ENCODE measurements at regions not wholly inside any gene's neighbourhood (a gene's known extent, or its start where the extent isn't known, plus 50 kb on each side); places are given as distances from the start of the nearest gene placed in this dataset.

DNA sequence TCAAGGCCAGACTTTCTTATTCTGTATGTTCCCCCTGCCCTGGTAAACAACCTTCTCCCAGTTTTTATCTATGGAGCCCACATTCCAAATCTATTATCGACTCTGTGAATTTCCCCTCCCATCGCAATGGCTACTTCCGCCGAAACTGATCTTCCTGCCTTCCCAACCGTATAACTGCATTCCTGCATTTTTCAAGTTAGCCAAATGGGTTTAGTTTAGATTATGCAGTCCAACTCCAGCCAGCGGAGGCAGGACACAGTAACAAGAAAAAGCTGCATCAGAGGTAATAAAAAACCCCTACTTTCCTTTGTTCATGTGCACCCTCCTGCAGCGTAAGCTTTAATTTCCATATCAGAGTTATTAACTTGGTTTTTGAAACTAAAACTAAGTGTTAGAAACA lies 112.2 kb upstream of the ZNF91 start:
- TF ChIP-seq CTCF (IDR thresholded peaks at IDR 0.05; ENCODE audit: low read depth, low read length, missing input control): no peak
- TF ChIP-seq RAD21 (IDR thresholded peaks at IDR 0.05): no peak
- TF ChIP-seq, protein P1, sequence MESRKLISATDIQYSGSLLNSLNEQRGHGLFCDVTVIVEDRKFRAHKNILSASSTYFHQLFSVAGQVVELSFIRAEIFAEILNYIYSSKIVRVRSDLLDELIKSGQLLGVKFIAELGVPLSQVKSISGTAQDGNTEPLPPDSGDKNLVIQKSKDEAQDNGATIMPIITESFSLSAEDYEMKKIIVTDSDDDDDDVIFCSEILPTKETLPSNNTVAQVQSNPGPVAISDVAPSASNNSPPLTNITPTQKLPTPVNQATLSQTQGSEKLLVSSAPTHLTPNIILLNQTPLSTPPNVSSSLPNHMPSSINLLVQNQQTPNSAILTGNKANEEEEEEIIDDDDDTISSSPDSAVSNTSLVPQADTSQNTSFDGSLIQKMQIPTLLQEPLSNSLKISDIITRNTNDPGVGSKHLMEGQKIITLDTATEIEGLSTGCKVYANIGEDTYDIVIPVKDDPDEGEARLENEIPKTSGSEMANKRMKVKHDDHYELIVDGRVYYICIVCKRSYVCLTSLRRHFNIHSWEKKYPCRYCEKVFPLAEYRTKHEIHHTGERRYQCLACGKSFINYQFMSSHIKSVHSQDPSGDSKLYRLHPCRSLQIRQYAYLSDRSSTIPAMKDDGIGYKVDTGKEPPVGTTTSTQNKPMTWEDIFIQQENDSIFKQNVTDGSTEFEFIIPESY (IDR thresholded peaks at IDR 0.05): no peak

Measured in liver (tissue), 3 donors.